Thymus (tissue), 11 donors: ENCODE measurements at regions not wholly inside any gene's neighbourhood (a gene's known extent, or its start where the extent isn't known, plus 50 kb on each side); places are given as distances from the start of the nearest gene placed in this dataset.

Source experiments
- DNase-seq, 9 donors: peaks; one replicate each; pipeline ENCODE4 v3.0.0-alpha.2; 2013; ENCODE audit warnings: low spot score in 9 of 9, low read depth in 6 of 9, missing footprints in 1 of 9
- H3K27ac ChIP-seq, 2 donors: one replicate each; pipeline ENCODE4 v1.5.1; 2013; ENCODE audit warnings: control low read depth in 1 of 2, low read depth in 1 of 2, low read length in 1 of 2, mild to moderate bottlenecking in 1 of 2, moderate library complexity in 1 of 2
- H3K27me3 ChIP-seq, 2 donors: one replicate each; pipeline ENCODE4 v1.5.1; 2013; ENCODE audit warnings: low read length in 1 of 2; ENCODE audit not compliant: control insufficient read depth in 2 of 2, insufficient read depth in 1 of 2
- H3K36me3 ChIP-seq, 2 donors: one replicate each; pipeline ENCODE4 v1.5.1; 2013; ENCODE audit warnings: low read length in 1 of 2, mild to moderate bottlenecking in 1 of 2, moderate library complexity in 1 of 2; ENCODE audit not compliant: control insufficient read depth in 2 of 2, insufficient read depth in 2 of 2
- H3K4me1 ChIP-seq, 2 donors: one replicate each; pipeline ENCODE4 v1.5.1; 2013; ENCODE audit warnings: low read length in 2 of 2; ENCODE audit not compliant: control insufficient read depth in 2 of 2, insufficient read depth in 2 of 2
- H3K4me3 ChIP-seq, 2 donors: one replicate each; pipeline ENCODE4 v1.5.1; 2013; ENCODE audit warnings: low read length in 2 of 2, control low read depth in 1 of 2, mild to moderate bottlenecking in 1 of 2
- H3K9me3 ChIP-seq, 2 donors: one replicate each; pipeline ENCODE4 v1.5.1; 2013; ENCODE audit warnings: low read length in 1 of 2, mild to moderate bottlenecking in 1 of 2; ENCODE audit not compliant: control insufficient read depth in 2 of 2, insufficient read depth in 1 of 2
- WGBS: extraction: QIAGEN DNeasy Blood & Tissue Kit; methylation state at CpG from one replicate; pipeline ENCODE4 v1.1.7; 2013; 5-methylcytosine and 5-hydroxymethylcytosine counted together
- donor health status: healthy.

DNA sequence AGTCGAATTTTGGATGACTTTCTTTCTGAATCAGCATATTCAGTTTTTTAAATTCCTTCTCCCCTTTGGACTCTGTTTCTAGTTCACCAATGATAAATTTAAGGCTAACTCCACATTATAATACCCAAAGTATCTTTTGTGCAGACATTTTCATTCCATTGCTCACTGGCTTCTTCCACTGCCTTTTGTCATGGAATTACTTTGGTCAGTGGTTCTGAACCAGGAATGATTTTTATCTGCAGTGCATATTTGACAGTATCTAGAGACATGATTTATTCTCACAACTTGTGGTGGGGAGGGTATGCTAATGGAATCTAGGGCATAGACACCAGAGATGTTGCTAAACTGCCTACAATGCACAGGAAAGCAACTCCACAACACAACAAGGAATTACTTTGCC, 234.4 kb upstream of the PRKD1 start:
- Histone ChIP-seq H3K36me3 (no peaks in the 10 kb centered on the region), H3K4me1 (no peaks in the 10 kb centered on the region), H3K9me3 (no peaks in the 10 kb centered on the region), H3K27ac (no peak overlapping the region), H3K4me3 (no peak overlapping the region), H3K27me3 (no peaks in the 10 kb centered on the region)
- WGBS, result 63% methylated on average over 1 of the region's 1 CpG
- DNase-seq, result no peak

DNA sequence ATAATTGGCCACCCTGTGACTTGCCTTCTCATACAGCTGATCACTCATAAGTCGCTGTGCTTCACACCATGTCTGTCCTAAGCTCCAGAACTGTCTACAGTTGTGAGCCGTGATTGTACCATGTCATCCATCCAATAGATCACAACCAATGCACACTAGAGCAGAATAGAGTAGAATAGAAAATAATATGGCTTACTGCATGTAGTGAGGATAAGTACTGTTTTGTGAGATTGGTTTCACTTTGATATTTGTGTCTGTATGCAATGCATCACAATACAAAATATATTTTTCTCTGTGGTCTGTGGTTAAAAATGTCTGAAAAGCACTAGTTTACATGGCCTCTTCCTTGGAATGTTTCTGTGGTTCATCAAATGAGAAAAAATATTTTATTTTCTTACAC, 237.6 kb upstream of the PRKD1 start:
- Histone ChIP-seq H3K4me3 (no peak overlapping the region), H3K4me1 (no peaks in the 10 kb centered on the region), H3K27ac (no peak overlapping the region), H3K9me3 (no peaks in the 10 kb centered on the region), H3K36me3 (no peaks in the 10 kb centered on the region), H3K27me3 (no peaks in the 10 kb centered on the region)
- no peak for DNase-seq
- WGBS, result 93% methylated on average over 2 of the region's 2 CpGs

DNA sequence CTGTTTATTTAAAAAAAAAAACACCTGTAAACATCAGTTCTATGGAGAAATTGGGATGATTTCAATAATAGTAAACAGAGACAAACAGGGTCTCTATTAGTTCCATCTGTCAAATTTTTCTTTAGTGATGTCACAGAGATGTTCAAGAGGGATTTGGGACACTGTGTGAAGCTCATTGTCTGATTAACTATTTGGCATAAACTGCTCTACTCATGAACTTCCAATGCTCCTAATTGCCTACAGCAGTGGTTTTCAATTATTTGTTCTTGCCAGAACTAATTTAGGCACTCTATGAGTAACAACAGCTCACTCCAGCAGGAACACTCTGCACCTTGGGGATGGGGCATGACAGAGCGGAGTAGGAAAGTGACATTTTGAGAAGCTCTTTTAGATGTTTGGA, 250.1 kb upstream of the PRKD1 start:
- 98% methylated on average over 1 of the region's 1 CpG for WGBS
- no peaks in the 10 kb centered on the region for H3K27me3 ChIP-seq
- H3K27ac ChIP-seq, result no peak overlapping the region
- H3K36me3 ChIP-seq, result no peaks in the 10 kb centered on the region
- H3K4me3 ChIP-seq, result no peak overlapping the region
- no peaks in the 10 kb centered on the region for H3K4me1 ChIP-seq
- H3K9me3 ChIP-seq, result no peaks in the 10 kb centered on the region
- DNase-seq, result no peak

DNA sequence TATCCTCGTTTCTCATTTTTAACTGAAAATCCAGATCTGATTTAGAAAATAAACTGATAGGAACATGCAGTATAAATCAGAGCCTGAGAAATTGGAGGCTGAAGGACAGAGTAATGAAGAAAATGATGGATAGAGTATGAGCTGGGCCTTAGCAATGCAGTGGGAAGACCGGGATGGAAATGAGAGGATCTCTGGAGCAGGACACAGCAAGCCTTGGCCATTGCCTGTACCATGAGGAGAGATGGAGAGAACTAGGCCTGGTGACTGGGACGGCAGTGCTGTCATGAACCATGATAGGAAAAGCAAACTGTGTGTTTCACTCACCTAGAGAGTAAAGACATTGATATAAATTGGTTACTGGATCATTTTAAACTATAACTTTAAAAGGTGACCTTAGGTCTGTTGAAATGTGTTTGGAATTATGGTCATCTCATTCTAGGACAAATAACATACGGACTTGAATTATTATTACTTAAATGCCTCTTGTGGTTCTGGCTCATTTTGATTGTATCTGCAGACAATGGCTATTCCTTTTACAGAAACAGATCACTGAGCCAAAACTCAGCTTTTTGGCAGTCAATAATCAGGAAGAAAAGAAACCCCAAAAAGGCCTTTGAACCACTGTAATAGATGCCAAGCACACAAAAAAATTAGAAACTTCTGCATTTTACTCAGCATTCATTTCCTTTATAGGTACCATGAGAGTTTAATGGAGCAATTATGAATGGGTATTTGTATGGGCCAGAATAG, 251.9 kb upstream of the PRKD1 start:
- Histone ChIP-seq H3K36me3 (no peaks in the 10 kb centered on the region), H3K4me1 (no peaks in the 10 kb centered on the region), H3K4me3 (no peak overlapping the region), H3K9me3 (no peaks in the 10 kb centered on the region), H3K27ac (no peak overlapping the region), H3K27me3 (no peaks in the 10 kb centered on the region)
- WGBS, result 69% methylated on average over 4 of the region's 4 CpGs
- no peak for DNase-seq

DNA sequence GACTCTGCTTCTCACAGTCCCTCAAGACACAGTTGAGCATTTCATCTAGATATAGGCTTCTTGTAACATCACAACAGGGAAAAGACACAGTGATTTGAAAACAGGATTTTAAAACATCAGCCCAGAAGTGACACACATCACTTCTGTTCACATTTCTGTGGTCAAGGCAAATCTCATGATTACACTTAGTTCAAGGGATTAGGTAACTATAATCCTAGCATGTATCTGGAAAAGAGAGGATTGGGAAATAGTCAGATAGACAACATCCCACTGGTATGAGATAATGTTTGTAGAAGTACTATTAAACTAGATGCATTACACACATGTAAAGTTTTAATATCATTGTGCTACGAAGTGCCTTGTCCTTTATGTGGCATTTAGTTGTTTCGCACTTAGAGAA, 252.6 kb upstream of the PRKD1 start:
- WGBS, result 48% methylated on average over 2 of the region's 2 CpGs
- Histone ChIP-seq H3K36me3 (no peaks in the 10 kb centered on the region), H3K9me3 (no peaks in the 10 kb centered on the region), H3K27ac (no peak overlapping the region), H3K27me3 (no peaks in the 10 kb centered on the region), H3K4me3 (no peak overlapping the region), H3K4me1 (no peaks in the 10 kb centered on the region)
- DNase-seq, result no peak

DNA sequence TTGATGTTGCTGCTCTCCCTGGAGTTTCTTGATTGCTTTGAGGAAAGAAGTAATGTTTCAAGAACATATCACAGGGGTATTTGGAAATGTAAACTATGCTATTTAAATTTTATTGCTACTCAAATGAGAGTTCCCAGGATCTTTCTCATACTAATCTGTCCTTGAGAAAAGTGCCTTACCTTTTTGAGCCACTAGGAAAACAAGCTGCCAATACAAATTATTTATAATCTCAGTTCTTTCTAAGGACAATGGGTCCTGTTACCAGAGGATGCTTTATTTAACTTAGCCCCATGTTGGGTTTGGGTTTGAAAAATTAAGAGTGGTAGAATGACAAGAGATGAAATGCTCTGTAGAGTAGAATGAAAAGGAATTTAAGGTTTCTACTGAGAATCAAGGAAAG, 258.2 kb upstream of the PRKD1 start:
- Histone ChIP-seq H3K9me3 (no peaks in the 10 kb centered on the region), H3K4me1 (no peaks in the 10 kb centered on the region), H3K36me3 (no peaks in the 10 kb centered on the region), H3K27ac (no peak overlapping the region), H3K4me3 (no peak overlapping the region), H3K27me3 (no peaks in the 10 kb centered on the region)
- DNase-seq, result no peak

DNA sequence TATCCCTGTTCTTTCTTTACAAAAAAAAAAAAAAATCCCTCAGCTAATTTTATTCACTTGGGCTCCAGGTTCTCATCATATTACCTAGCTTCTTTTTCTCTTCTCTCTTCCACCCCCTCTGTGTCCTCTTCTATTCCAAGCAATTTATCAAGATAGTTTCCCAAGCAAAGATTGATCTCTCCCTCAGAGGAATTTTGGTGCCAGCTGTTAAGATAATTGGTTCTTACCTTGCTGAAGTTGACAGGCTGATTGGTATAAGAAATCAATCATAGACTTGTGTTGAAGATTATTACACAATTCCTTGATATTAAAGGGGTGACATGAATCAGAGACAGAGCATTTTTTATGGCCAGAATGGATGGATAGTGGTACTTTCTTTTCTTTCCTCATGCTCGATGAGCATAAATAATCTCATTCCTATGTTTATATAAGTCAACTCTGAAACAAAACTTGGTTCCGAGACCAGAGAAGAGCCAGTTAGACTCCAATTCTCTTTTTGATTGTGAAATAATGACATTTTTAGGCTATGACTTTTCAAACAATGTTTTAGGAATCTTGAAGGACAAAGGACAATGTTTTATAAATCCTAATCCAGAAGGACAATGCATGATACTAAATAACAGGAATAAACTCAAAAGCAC, 264.1 kb upstream of the PRKD1 start:
- WGBS, result 93% methylated on average over 2 of the region's 2 CpGs
- no peak for DNase-seq

DNA sequence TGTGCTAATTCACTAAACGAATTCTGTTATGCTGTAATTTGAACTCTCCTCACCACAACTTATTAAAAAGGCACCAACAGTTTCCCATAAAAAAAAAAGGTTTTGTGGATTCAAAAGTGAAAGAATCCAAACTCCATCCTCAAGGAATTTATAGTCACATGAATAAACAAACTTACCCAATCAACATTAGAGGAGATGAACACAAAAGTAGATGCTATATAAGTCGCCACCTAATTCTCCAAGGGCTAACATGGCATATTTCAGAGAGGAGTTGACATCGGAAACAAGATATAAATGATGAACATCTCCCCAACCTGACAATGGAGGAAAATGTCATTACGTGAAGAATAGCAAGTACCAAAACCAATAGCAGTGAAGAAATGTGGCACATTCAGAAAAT, 265.5 kb upstream of the PRKD1 start:
- Histone ChIP-seq H3K4me3 (no peak overlapping the region), H3K27ac (no peak overlapping the region), H3K9me3 (no peaks in the 10 kb centered on the region), H3K36me3 (no peaks in the 10 kb centered on the region), H3K4me1 (no peaks in the 10 kb centered on the region), H3K27me3 (no peaks in the 10 kb centered on the region)
- 90% methylated on average over 4 of the region's 4 CpGs for WGBS
- no peak for DNase-seq

More for the DNA sequence above, 264.1 kb upstream of the PRKD1 start:
- no peak overlapping the region for H3K27ac ChIP-seq
- H3K4me3 ChIP-seq, result no peak overlapping the region
- no peaks in the 10 kb centered on the region for H3K4me1 ChIP-seq
- H3K36me3 ChIP-seq, result no peaks in the 10 kb centered on the region
- no peaks in the 10 kb centered on the region for H3K9me3 ChIP-seq
- H3K27me3 ChIP-seq, result no peaks in the 10 kb centered on the region

DNA sequence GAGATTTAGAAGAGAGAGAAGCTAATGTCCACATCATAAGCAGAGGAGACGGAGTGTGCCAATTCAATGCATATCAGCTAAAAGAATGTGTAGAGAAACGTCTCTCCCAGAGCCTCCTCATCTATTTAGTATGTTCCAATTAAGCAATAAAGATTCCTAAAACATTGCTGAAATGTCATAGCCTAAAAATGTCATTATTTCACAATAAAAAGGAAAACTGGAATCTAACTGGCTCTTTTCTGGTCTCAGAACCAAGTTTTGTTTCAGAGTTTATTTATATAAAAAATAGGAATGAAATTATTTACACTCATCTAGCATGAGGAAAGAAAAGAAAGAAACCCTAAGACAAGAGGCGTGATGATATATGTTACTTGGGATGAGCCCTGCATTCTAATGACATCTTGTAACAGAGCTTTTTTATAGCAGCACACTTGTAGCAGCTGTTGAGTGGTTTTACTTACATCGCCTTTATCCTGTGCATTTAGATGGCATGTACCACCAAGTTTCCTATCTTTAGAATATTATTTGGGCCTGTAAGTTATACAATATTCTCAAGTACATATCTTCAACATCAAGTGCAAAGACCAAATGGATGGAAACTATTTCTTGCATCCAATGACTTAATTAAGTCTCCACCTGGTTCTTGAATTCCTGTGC, 266.3 kb upstream of the PRKD1 start:
- Histone ChIP-seq H3K9me3 (no peaks in the 10 kb centered on the region), H3K36me3 (no peaks in the 10 kb centered on the region), H3K27ac (no peak overlapping the region), H3K27me3 (no peaks in the 10 kb centered on the region), H3K4me3 (no peak overlapping the region), H3K4me1 (no peaks in the 10 kb centered on the region)
- no peak for DNase-seq
- 90% methylated on average over 4 of the region's 4 CpGs for WGBS
